Keratinocyte (primary cell): ENCODE measurements at regions not wholly inside any gene's neighbourhood (a gene's known extent, or its start where the extent isn't known, plus 50 kb on each side); places are given as distances from the start of the nearest gene placed in this dataset.

Source experiments
- DNase-seq: peaks from one replicate; pipeline ENCODE4 v3.0.0-alpha.2; 2011; ENCODE audit warnings: low read depth, missing footprints, low spot score
- FAIRE-seq: peaks from 2 replicates; lab custom pipeline; 2011; peaks lifted over from hg19 to GRCh38; lab: Jason Lieb, UNC
- H2AFZ ChIP-seq: 2 replicates; pipeline ENCODE4 v1.6.0; 2012; ENCODE audit warnings: low read length, control low read depth, inconsistent platforms; ENCODE audit not compliant: control insufficient read depth
- H3K27ac ChIP-seq: 2 replicates; pipeline ENCODE4 v1.5.1; 2011; ENCODE audit warnings: low read length; ENCODE audit not compliant: control insufficient read depth, insufficient read depth
- H3K27me3 ChIP-seq: 3 replicates; pipeline ENCODE4 v1.6.0; 2011; ENCODE audit warnings: low read length; ENCODE audit not compliant: control insufficient read depth, insufficient read depth; ENCODE audit errors: extremely low read depth
- H3K36me3 ChIP-seq, 2 experiments: 2 replicates in 1 of 2; 3 replicates in 1 of 2; pipeline ENCODE4 v1.5.1; 2011; ENCODE audit warnings: low read length in 2 of 2, mild to moderate bottlenecking in 1 of 2; ENCODE audit not compliant: control insufficient read depth in 2 of 2, insufficient read depth in 2 of 2; ENCODE audit errors: extremely low read depth in 1 of 2
- H3K4me1 ChIP-seq: 3 replicates; pipeline ENCODE4 v1.5.1; 2011; ENCODE audit warnings: low read length; ENCODE audit not compliant: control insufficient read depth, insufficient read depth; ENCODE audit errors: extremely low read depth
- H3K4me2 ChIP-seq: 3 replicates; pipeline ENCODE4 v1.6.0; 2011; ENCODE audit warnings: low read depth, low read length; ENCODE audit not compliant: control insufficient read depth, insufficient read depth; ENCODE audit errors: extremely low read depth
- H3K4me3 ChIP-seq, 3 experiments: fragments of 200-600 bp in 1 of 3; sonication (generic) in 1 of 3; 2 replicates in 2 of 3; 3 replicates in 1 of 3; pipeline ENCODE4 v1.5.1; 2011 to 2016; ENCODE audit warnings: low read length in 3 of 3, mild to moderate bottlenecking in 3 of 3, control low read depth in 2 of 3, inconsistent platforms in 1 of 3, low read depth in 1 of 3, mixed read lengths in 1 of 3, mixed run types in 1 of 3, moderate library complexity in 1 of 3; ENCODE audit not compliant: control insufficient read depth in 2 of 3, insufficient read depth in 2 of 3; ENCODE audit errors: extremely low read depth in 1 of 3
- H3K79me2 ChIP-seq: 2 replicates; pipeline ENCODE4 v1.6.0; 2012; ENCODE audit warnings: low read length; ENCODE audit not compliant: control insufficient read depth, insufficient read depth
- H3K9ac ChIP-seq: 3 replicates; pipeline ENCODE4 v1.6.0; 2011; ENCODE audit warnings: low read length; ENCODE audit not compliant: control insufficient read depth, insufficient read depth; ENCODE audit errors: extremely low read depth
- H3K9me1 ChIP-seq: 3 replicates; pipeline ENCODE4 v1.6.0; 2011; ENCODE audit warnings: low read length; ENCODE audit not compliant: control insufficient read depth, insufficient read depth; ENCODE audit errors: extremely low read depth
- H3K9me3 ChIP-seq: 2 replicates; pipeline ENCODE4 v1.5.1; 2012; ENCODE audit warnings: low read depth, low read length; ENCODE audit not compliant: control insufficient read depth
- H4K20me1 ChIP-seq: 3 replicates; pipeline ENCODE4 v1.6.0; 2011; ENCODE audit warnings: low read length; ENCODE audit not compliant: control insufficient read depth, insufficient read depth; ENCODE audit errors: extremely low read depth
- EZH2 ChIP-seq: IDR thresholded peaks from one replicate; pipeline ENCODE4 v1.6.1; 2012; ENCODE audit warnings: inconsistent platforms, mild to moderate bottlenecking, low read length, moderate library complexity
- dilution Hi-C: fragments of 300-500 bp; cut with MboI; formaldehyde crosslinking; loops from one replicate; pipeline ENCODE4 v1.7.0; 2020; ENCODE audit warnings: low sequenced_read_pairs; ENCODE audit not compliant: extremely low pct_ligation_motif_present
- TF ChIP-seq, protein P1 (sequence below), 3 experiments: IDR thresholded peaks in 1 of 3; conservative IDR thresholded peaks in 1 of 3; optimal IDR thresholded peaks in 1 of 3; 2 replicates in 2 of 3; 3 replicates in 1 of 3; pipeline versions ENCODE3 to v1.5.1; 2011; ENCODE audit warnings: low read length in 3 of 3, mild to moderate bottlenecking in 3 of 3, moderate library complexity in 2 of 3, control low read depth in 1 of 3, inconsistent platforms in 1 of 3; ENCODE audit not compliant: insufficient read depth in 2 of 3; ENCODE audit errors: extremely low read depth in 1 of 3

DNA sequence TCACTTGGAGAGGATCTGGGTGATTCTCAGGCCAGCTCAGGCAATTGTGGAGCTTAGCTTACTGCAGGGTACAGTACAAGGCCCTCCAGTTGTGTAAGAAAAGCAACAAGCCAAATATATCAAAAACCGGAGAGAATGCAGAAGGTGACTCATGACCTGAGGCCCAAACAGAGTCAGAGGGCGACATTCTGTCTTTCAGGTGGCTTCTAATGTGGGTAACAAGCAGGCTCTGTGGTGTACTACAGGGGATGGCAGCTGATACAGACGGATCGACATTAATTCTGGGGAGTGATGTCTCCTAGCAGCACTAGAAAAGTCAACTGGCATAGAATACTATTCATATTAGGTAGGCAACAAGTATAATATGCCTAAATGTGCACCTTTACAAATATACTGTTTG is 219.5 kb upstream of the SOX11 start:
- Histone ChIP-seq H3K79me2 (no peaks in the 10 kb centered on the region), H2AFZ (no peak overlapping the region), H3K36me3 (no peaks in the 10 kb centered on the region), H3K27ac (no peak overlapping the region), H3K9me1 (no peaks in the 10 kb centered on the region), H4K20me1 (no peaks in the 10 kb centered on the region), H3K27me3 (no peaks in the 10 kb centered on the region), H3K4me2 (no peak overlapping the region), H3K4me1 (no peaks in the 10 kb centered on the region), H3K4me3 (no peak overlapping the region), H3K9ac (no peak overlapping the region), H3K9me3 (peaks cover 4% of the 10 kb centered on the region)
- dilution Hi-C loops, result no loop called here
- TF ChIP-seq, protein P1, sequence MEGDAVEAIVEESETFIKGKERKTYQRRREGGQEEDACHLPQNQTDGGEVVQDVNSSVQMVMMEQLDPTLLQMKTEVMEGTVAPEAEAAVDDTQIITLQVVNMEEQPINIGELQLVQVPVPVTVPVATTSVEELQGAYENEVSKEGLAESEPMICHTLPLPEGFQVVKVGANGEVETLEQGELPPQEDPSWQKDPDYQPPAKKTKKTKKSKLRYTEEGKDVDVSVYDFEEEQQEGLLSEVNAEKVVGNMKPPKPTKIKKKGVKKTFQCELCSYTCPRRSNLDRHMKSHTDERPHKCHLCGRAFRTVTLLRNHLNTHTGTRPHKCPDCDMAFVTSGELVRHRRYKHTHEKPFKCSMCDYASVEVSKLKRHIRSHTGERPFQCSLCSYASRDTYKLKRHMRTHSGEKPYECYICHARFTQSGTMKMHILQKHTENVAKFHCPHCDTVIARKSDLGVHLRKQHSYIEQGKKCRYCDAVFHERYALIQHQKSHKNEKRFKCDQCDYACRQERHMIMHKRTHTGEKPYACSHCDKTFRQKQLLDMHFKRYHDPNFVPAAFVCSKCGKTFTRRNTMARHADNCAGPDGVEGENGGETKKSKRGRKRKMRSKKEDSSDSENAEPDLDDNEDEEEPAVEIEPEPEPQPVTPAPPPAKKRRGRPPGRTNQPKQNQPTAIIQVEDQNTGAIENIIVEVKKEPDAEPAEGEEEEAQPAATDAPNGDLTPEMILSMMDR (optimal IDR thresholded peaks at IDR 0.05 in 1 of 3, IDR thresholded peaks at IDR 0.05 in 1 of 3, conservative IDR thresholded peaks at IDR 0.05 in 1 of 3; ENCODE audit: extremely low read depth in 1 of 3, insufficient read depth in 2 of 3, low read length in 3 of 3), result no peak
- no peak for TF ChIP-seq EZH2
- DNase-seq (no peak), FAIRE-seq (no peak)

DNA sequence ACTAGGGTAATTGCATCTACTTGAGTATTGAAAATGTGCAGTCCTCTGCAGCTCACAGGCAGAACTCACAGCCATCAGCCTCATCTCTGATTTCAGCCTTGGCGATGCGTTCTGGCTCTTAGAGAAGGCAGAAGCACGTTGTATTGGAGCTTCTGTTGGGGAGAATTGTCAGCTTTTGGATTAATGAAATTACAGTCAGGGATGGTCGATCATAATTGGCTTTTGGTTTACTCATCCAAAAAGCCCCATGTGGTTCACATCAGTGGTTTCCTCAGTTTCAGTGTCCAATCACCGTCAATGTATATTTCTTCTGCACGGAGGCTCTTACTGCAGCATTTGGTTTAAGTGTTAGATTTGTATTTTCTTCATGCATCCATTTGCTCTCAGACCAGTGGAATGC is 218.5 kb upstream of the SOX11 start:
- dilution Hi-C loops, result no loop called here
- Histone ChIP-seq H2AFZ (no peak overlapping the region), H3K4me1 (no peaks in the 10 kb centered on the region), H4K20me1 (no peaks in the 10 kb centered on the region), H3K79me2 (no peaks in the 10 kb centered on the region), H3K9me3 (peaks cover 4% of the 10 kb centered on the region), H3K9me1 (no peaks in the 10 kb centered on the region), H3K4me2 (no peak overlapping the region), H3K36me3 (no peaks in the 10 kb centered on the region), H3K4me3 (no peak overlapping the region), H3K27ac (no peak overlapping the region), H3K9ac (no peak overlapping the region), H3K27me3 (no peaks in the 10 kb centered on the region)
- FAIRE-seq (no peak), DNase-seq (no peak)
- no peak for TF ChIP-seq EZH2
- TF ChIP-seq, protein P1 (optimal IDR thresholded peaks at IDR 0.05 in 1 of 3, IDR thresholded peaks at IDR 0.05 in 1 of 3, conservative IDR thresholded peaks at IDR 0.05 in 1 of 3; ENCODE audit: extremely low read depth in 1 of 3, insufficient read depth in 2 of 3, low read length in 3 of 3), result no peak
